SK-N-SH (cell line): ENCODE measurements at regions not wholly inside any gene's neighbourhood (a gene's known extent, or its start where the extent isn't known, plus 50 kb on each side); places are given as distances from the start of the nearest gene placed in this dataset.
A peak's percentile ranks its signal among the peaks of the same experiment; 100 is the strongest.

Experiments
- CTCF ChIA-PET: fragments of 300-600, 350-600 bp; formaldehyde crosslinking; extraction: SDS; loops from one replicate; lab custom pipeline; 2021; lab: Yijun Ruan, JAX
- POLR2A ChIA-PET: fragments of 350-600 bp; sonication (Branson Sonifier 250); formaldehyde crosslinking; extraction: SDS; loops from one replicate; lab custom pipeline; 2020; ENCODE audit warnings: antibody characterized with exemption, inconsistent platforms; lab: Yijun Ruan, JAX
- DNase-seq: peaks from one replicate; pipeline ENCODE4 v3.0.0; 2012
- H2AFZ ChIP-seq: fragments of 200-600 bp; sonication (generic); 2 replicates; pipeline ENCODE4 v1.8.1; 2016; ENCODE audit warnings: antibody characterized with exemption, mild to moderate bottlenecking, low read depth
- H3F3A ChIP-seq: fragments of 200-600 bp; sonication (generic); replicated peaks from 2 replicates; pipeline ENCODE3; 2016; ENCODE audit warnings: antibody characterized with exemption, mild to moderate bottlenecking; ENCODE audit not compliant: insufficient read depth
- H3K27ac ChIP-seq, 2 experiments: fragments of 200-500 bp in 1 of 2; fragments of 200-600 bp in 1 of 2; sonication (Bioruptor generic) in 1 of 2; sonication (generic), shearing (Covaris generic) in 1 of 2; 2 replicates each; pipeline versions ENCODE4 v1.5.1 to v1.6.1; 2014 to 2016; ENCODE audit warnings: low read depth in 2 of 2, inconsistent platforms in 1 of 2, low read length in 1 of 2, mild to moderate bottlenecking in 1 of 2, mixed read lengths in 1 of 2
- H3K27me3 ChIP-seq: fragments of 200-600 bp; sonication (generic), shearing (Covaris generic); 2 replicates; pipeline ENCODE4 v1.6.1; 2016; ENCODE audit warnings: mixed run types; ENCODE audit not compliant: insufficient read depth
- H3K36me3 ChIP-seq, 2 experiments: fragments of 200-500 bp in 1 of 2; fragments of 200-600 bp in 1 of 2; sonication (Bioruptor generic) in 1 of 2; sonication (generic) in 1 of 2; replicated peaks in 1 of 2; 2 replicates each; pipeline versions ENCODE3 to v1.5.1; 2014 to 2016; ENCODE audit warnings: low read length in 1 of 2, mild to moderate bottlenecking in 1 of 2; ENCODE audit not compliant: insufficient read depth in 2 of 2, control insufficient read depth in 1 of 2
- H3K4me1 ChIP-seq, 2 experiments: fragments of 200-500 bp in 1 of 2; fragments of 200-600 bp in 1 of 2; sonication (Bioruptor generic) in 1 of 2; sonication (generic), shearing (Covaris generic) in 1 of 2; 2 replicates each; pipeline versions ENCODE4 v1.5.1 to v1.6.1; 2014 to 2016; ENCODE audit warnings: low read depth in 1 of 2, low read length in 1 of 2, mixed run types in 1 of 2; ENCODE audit not compliant: insufficient read depth in 2 of 2, control insufficient read depth in 1 of 2
- H3K4me2 ChIP-seq: fragments of 200-600 bp; sonication (generic), shearing (Covaris generic); 2 replicates; pipeline ENCODE4 v1.6.1; 2017; ENCODE audit warnings: mixed run types
- H3K4me3 ChIP-seq, 2 experiments: fragments of 200-500 bp in 1 of 2; fragments of 200-600 bp in 1 of 2; sonication (Bioruptor generic) in 1 of 2; sonication (generic), shearing (Covaris generic) in 1 of 2; 2 replicates each; pipeline versions ENCODE4 v1.5.1 to v1.8.1; 2014 to 2016; ENCODE audit warnings: low read depth in 2 of 2, inconsistent platforms in 1 of 2, low read length in 1 of 2, mild to moderate bottlenecking in 1 of 2, mixed read lengths in 1 of 2, moderate library complexity in 1 of 2
- H3K79me2 ChIP-seq: fragments of 200-600 bp; sonication (generic); 2 replicates; pipeline ENCODE4 v1.8.1; 2017; ENCODE audit warnings: mild to moderate bottlenecking; ENCODE audit not compliant: insufficient read depth
- H3K9ac ChIP-seq: fragments of 200-600 bp; sonication (generic); 2 replicates; pipeline ENCODE4 v1.6.1; 2017; ENCODE audit warnings: mixed run types
- H3K9me2 ChIP-seq: fragments of 200-600 bp; sonication (generic); 2 replicates; pipeline ENCODE4 v1.6.1; 2017; ENCODE audit warnings: mixed run types
- H3K9me3 ChIP-seq: fragments of 200-600 bp; sonication (generic); 2 replicates; pipeline ENCODE4 v1.6.1; 2017; ENCODE audit warnings: mixed run types, mild to moderate bottlenecking, moderate library complexity
- H4K20me1 ChIP-seq: fragments of 200-600 bp; sonication (generic); 2 replicates; pipeline ENCODE4 v1.6.1; 2017; ENCODE audit warnings: mild to moderate bottlenecking, mixed run types; ENCODE audit not compliant: insufficient read depth
- EP300 ChIP-seq, 2 experiments: IDR thresholded peaks; 2 replicates each; pipeline versions ENCODE4 v1.4.0 to v1.6.1; 2012; ENCODE audit warnings: borderline replicate concordance in 1 of 2, low read depth in 1 of 2, low read length in 1 of 2
- NFIC ChIP-seq: IDR thresholded peaks from 2 replicates; pipeline ENCODE4 v1.4.0; 2012; ENCODE audit warnings: borderline replicate concordance
- NRF1 ChIP-seq: IDR thresholded peaks from 2 replicates; pipeline ENCODE4 v1.6.1; 2012; ENCODE audit warnings: low read depth, mild to moderate bottlenecking, low read length
- RCOR1 ChIP-seq: fragments of 150-350 bp; IDR thresholded peaks from 2 replicates; pipeline ENCODE4 v1.6.1; 2017; ENCODE audit warnings: antibody characterized with exemption, low read length
- RFX5 ChIP-seq: IDR thresholded peaks from 2 replicates; pipeline ENCODE4 v1.6.1; 2012; ENCODE audit warnings: mild to moderate bottlenecking, improper control_type of control experiment, low read length
- SIN3A ChIP-seq: IDR thresholded peaks from 2 replicates; pipeline ENCODE4 v1.6.1; 2012; ENCODE audit warnings: low read depth, mild to moderate bottlenecking, low read length, moderate library complexity, borderline replicate concordance
- SMC3 ChIP-seq: IDR thresholded peaks from 2 replicates; pipeline ENCODE4 v1.6.1; 2012; ENCODE audit warnings: low read depth, low read length, improper control_type of control experiment
- TEAD4 ChIP-seq: IDR thresholded peaks from 2 replicates; pipeline ENCODE4 v1.4.0; 2012; ENCODE audit warnings: mild to moderate bottlenecking, borderline replicate concordance; ENCODE audit not compliant: insufficient read depth
- YY1 ChIP-seq: IDR thresholded peaks from 2 replicates; pipeline ENCODE4 v1.4.0; 2012; ENCODE audit warnings: low read depth, mild to moderate bottlenecking
- WGBS: methylation state at CpG from one replicate; pipeline ENCODE4 v1.1.6; 2017; ENCODE audit warnings: low lambda C conversion rate; 5-methylcytosine and 5-hydroxymethylcytosine counted together
- TF ChIP-seq, protein P1 (sequence below): IDR thresholded peaks from 2 replicates; pipeline ENCODE4 v1.6.1; 2012; ENCODE audit warnings: mild to moderate bottlenecking, low read depth, low read length, moderate library complexity
- TF ChIP-seq, protein P2 (sequence below): fragments of 150-350 bp; IDR thresholded peaks from 2 replicates; pipeline ENCODE4 v1.6.1; 2016; ENCODE audit warnings: mild to moderate bottlenecking, low read depth, low read length
- TF ChIP-seq, protein P3 (sequence below): IDR thresholded peaks from 2 replicates; pipeline ENCODE4 v1.4.0; 2012; ENCODE audit warnings: low read depth, borderline replicate concordance

DNA sequence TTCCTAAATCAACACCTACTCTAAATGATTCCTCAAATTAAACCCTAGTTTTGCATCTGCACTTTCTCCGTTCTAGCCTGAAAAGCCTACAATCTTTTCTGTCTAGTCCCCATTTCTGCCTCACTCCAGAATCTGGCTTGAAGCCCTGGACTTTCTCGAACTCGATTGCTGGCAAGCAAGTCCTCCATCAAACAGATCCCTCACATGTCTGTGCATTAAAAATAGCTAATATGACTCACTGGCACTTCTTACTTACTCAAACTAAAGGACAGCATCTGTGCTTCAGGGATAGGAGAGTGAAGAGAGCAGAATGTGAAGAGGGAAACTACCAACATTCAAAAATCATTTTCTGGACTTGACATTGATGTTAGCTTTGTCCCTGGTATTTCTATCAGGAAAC, 51.8 kb upstream of the CXADR start (continued):
- TF ChIP-seq, protein P1, sequence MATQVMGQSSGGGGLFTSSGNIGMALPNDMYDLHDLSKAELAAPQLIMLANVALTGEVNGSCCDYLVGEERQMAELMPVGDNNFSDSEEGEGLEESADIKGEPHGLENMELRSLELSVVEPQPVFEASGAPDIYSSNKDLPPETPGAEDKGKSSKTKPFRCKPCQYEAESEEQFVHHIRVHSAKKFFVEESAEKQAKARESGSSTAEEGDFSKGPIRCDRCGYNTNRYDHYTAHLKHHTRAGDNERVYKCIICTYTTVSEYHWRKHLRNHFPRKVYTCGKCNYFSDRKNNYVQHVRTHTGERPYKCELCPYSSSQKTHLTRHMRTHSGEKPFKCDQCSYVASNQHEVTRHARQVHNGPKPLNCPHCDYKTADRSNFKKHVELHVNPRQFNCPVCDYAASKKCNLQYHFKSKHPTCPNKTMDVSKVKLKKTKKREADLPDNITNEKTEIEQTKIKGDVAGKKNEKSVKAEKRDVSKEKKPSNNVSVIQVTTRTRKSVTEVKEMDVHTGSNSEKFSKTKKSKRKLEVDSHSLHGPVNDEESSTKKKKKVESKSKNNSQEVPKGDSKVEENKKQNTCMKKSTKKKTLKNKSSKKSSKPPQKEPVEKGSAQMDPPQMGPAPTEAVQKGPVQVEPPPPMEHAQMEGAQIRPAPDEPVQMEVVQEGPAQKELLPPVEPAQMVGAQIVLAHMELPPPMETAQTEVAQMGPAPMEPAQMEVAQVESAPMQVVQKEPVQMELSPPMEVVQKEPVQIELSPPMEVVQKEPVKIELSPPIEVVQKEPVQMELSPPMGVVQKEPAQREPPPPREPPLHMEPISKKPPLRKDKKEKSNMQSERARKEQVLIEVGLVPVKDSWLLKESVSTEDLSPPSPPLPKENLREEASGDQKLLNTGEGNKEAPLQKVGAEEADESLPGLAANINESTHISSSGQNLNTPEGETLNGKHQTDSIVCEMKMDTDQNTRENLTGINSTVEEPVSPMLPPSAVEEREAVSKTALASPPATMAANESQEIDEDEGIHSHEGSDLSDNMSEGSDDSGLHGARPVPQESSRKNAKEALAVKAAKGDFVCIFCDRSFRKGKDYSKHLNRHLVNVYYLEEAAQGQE: no peak

DNA sequence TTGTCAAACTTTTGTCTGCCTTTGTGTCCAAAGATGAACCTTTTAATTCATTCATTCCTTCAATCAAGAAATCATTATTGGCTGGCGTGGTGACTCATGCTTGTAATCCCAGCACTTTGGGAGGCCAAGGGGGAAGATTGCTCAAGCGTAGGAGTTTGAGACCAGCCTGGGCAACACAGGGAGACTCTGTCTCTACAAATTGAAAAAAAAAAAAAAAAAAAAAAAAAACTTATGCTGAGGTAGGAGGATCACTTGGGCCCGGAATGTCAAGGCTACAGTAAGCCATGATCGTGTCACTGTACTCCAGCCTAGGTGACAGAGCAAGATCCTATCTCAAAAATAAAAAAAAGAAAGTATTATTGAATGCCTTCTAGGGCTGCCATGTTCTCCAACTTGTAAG, 51.3 kb upstream of the CXADR start:
- H3K27ac ChIP-seq: peak overlapping the region in 1 of 2 experiments; percentile 64; a peak in 2 of 4 replicates
- TF ChIP-seq, protein P2, sequence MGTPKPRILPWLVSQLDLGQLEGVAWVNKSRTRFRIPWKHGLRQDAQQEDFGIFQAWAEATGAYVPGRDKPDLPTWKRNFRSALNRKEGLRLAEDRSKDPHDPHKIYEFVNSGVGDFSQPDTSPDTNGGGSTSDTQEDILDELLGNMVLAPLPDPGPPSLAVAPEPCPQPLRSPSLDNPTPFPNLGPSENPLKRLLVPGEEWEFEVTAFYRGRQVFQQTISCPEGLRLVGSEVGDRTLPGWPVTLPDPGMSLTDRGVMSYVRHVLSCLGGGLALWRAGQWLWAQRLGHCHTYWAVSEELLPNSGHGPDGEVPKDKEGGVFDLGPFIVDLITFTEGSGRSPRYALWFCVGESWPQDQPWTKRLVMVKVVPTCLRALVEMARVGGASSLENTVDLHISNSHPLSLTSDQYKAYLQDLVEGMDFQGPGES: no peak
- no peak for TF ChIP-seq SMC3
- TF ChIP-seq, protein P3, sequence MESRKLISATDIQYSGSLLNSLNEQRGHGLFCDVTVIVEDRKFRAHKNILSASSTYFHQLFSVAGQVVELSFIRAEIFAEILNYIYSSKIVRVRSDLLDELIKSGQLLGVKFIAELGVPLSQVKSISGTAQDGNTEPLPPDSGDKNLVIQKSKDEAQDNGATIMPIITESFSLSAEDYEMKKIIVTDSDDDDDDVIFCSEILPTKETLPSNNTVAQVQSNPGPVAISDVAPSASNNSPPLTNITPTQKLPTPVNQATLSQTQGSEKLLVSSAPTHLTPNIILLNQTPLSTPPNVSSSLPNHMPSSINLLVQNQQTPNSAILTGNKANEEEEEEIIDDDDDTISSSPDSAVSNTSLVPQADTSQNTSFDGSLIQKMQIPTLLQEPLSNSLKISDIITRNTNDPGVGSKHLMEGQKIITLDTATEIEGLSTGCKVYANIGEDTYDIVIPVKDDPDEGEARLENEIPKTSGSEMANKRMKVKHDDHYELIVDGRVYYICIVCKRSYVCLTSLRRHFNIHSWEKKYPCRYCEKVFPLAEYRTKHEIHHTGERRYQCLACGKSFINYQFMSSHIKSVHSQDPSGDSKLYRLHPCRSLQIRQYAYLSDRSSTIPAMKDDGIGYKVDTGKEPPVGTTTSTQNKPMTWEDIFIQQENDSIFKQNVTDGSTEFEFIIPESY: no peak
- TF ChIP-seq RCOR1: no peak
- TF ChIP-seq NFIC: no peak
- no peak for TF ChIP-seq EP300 (IDR thresholded peaks at IDR 0.05; ENCODE audit: borderline replicate concordance in 1 of 2, low read depth in 1 of 2, low read length in 1 of 2)
- TF ChIP-seq TEAD4: no peak
- TF ChIP-seq NRF1: no peak
- TF ChIP-seq SIN3A: no peak
- TF ChIP-seq, protein P1: no peak
- TF ChIP-seq RFX5: no peak
- TF ChIP-seq YY1: no peak
- H2AFZ ChIP-seq: no peak overlapping the region
- WGBS: 69% methylated on average over 4 of the region's 4 CpGs
- H3K4me3 ChIP-seq: no peak overlapping the region
- no peaks in the 10 kb centered on the region for H3K36me3 ChIP-seq
- no peak overlapping the region for H3K9ac ChIP-seq
- H3K4me2 ChIP-seq: peak overlapping the region; percentile 27; the same call in 1 of the 2 replicates
- no peaks in the 10 kb centered on the region for H3K27me3 ChIP-seq
- no peaks in the 10 kb centered on the region for H4K20me1 ChIP-seq
- no peaks in the 10 kb centered on the region; a peak in 1 of 4 replicates for H3K4me1 ChIP-seq
- peaks cover 6% of the 10 kb centered on the region for H3F3A ChIP-seq
- H3K9me2 ChIP-seq: no peaks in the 10 kb centered on the region
- H3K9me3 ChIP-seq: no peaks in the 10 kb centered on the region
- DNase-seq: no peak
- ChIA-PET CTCF (no interaction called here), POLR2A (no interaction called here)
- H3K79me2 ChIP-seq: no peaks in the 10 kb centered on the region
